Epidermal melanocyte (primary cell): ENCODE measurements at regions not wholly inside any gene's neighbourhood (a gene's known extent, or its start where the extent isn't known, plus 50 kb on each side); places are given as distances from the start of the nearest gene placed in this dataset.
"Not testable (repeated sequence)": the region's sequence is repeated elsewhere in the genome, so short reads cannot be mapped to it uniquely, and the experiment has no call there.

ENCODE experiments used
- DNase-seq: peaks from one replicate; pipeline ENCODE4 v3.0.0; 2011; ENCODE audit warnings: low spot score; ENCODE audit not compliant: insufficient read length

DNA sequence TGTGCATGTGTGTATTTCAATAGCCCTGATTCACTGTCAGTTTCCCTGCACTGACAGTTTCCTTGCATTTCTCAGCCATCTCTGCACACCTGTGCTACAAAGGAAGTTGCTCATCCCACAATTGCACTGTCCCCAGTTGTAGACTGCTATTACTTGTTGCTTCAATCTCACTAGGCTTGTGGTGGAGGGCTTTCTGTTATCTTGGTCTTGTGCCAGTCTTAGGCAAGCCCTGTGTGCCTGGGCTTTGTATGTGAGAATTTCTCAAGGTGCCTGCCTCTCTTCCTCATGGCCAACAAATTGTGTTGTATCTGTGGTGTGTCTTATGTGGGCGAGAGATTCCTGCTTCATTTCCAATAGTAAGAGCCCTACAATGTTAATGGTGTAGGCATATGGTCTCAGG is 467.4 kb downstream of the GRIA2 start:
- DNase-seq, result no peak

DNA sequence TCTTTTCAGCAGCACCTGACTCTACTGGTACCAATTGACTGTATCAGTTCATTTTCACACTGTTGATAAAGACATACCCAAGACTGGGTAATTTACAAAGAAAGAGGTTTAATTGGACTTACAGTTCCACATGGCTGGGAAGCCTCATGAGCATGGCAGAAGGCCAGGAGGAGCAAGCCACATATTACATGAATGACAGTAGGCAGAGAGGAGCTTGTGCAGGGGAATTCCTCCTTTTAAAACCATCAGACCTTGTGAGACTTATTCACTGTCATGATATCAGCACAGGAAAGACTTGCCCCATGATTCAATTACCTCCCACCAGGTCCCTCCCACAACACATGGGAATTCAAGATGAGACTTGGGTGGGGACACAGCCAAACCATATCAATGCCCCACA is 458.8 kb downstream of the GRIA2 start:
- not testable (repeated sequence) for DNase-seq

DNA sequence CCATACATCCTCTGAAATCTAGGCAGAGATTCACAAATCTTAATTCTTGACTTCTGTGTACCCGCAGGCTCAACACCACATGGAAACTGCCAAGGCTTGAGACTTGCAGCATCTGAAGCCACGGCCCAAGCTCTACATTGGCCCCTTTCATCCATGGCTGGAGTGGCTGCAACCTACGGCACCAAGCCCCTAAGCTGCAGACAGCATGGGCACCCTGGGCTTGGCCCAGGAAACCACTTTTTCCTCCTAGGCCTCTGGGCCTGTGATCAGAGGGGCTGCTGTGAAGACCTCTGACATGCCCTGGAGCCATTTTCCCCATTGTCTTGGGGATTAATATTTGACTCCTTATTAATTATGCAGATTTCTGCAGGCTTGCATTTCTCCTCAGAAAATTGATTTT is 457.9 kb downstream of the GRIA2 start:
- DNase-seq, result no peak

DNA sequence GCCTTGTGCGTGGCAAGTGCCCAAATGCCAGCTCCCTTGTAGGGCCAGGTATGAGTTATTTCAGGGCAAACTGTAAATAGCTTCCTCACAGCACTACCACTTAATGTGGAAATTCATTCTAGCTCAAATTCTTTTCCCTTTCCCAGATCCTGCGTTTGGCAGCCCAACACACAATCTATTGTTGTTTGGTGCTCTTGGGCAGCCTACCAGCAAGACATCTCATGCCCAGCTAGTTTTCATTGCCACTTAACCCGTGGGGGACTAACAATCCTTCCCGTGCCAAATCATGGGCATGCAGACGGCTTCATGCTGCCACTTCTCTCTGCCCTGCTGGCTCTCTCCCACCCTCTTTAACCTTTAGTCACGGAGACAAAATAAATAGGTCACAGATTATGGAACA is 454.2 kb downstream of the GRIA2 start:
- no peak for DNase-seq

GRCh38 chr4:157667836-157668235 is 447.3 kb downstream of the GRIA2 start:
- DNase-seq, result no peak

DNA sequence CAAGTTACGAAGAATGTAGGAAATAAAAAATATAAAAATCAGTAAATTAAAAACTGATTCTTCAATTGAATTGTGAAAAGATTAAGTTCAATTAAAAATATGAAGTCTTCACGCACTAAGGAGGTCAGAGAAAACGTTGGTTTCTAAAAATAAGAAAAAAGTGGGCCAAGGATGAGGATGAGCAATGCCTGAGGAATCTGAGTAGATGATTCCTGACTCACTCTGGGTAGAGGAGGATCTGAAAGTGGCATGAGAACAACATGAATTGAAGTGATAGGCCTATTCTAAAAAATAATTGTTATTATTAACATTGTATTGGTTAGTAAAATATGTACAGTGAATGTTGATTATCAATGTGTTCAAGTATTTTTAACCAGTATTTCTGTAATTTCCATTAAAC is 444.2 kb downstream of the GRIA2 start:
- no peak for DNase-seq

- DNase-seq, result peak; percentile 62
Measured at GRCh38 chr4:157655096-157655809, 434.7 kb downstream of the GRIA2 start.

- DNase-seq, result no peak
Measured at GRCh38 chr4:157643257-157643656, 422.7 kb downstream of the GRIA2 start.

GRCh38 chr4:157634057-157634456 is 413.5 kb downstream of the GRIA2 start:
- DNase-seq, result no peak

DNA sequence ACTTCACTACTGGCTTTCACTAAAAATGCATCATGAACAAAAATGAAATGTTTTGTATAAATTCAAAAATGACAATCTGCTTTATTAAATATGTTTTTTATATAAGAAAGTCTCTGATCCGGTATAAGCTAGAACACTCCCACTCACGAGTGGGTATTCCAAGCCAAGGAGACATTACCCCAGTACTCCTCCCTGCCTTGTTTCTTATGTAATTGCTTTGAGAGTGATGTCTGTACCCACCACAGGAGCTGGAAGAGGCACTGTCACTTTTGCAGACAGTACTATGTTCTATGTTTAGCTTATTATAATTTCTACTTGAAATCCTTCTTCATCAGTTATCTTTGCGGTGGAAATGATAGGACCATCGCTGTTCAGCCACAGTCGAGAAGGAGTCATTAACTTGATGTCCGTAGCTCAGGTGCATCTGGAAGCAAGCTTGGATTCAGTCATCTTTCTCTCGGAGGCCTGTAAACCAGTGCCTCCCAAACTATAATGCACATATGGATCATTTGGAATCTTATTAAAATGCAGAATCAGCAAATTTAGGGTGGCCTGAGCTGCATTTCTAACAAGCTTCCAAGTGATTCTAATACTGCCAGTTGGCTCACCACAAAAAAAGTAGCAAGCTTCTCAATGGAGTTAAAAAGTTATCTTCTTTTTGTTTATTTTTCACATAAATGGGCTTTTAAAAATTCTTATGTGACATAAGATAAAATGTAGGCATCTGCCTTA is 396.4 kb downstream of the GRIA2 start:
- no peak for DNase-seq

- no peak for DNase-seq
Measured at GRCh38 chr4:157607996-157608395, 387.5 kb downstream of the GRIA2 start.

GRCh38 chr4:157600583-157600982 is 380.1 kb downstream of the GRIA2 start:
- no peak for DNase-seq

GRCh38 chr4:157591245-157591644 is 370.7 kb downstream of the GRIA2 start:
- DNase-seq, result no peak

- DNase-seq, result no peak
Measured at GRCh38 chr4:157590679-157591078, 370.2 kb downstream of the GRIA2 start.

DNA sequence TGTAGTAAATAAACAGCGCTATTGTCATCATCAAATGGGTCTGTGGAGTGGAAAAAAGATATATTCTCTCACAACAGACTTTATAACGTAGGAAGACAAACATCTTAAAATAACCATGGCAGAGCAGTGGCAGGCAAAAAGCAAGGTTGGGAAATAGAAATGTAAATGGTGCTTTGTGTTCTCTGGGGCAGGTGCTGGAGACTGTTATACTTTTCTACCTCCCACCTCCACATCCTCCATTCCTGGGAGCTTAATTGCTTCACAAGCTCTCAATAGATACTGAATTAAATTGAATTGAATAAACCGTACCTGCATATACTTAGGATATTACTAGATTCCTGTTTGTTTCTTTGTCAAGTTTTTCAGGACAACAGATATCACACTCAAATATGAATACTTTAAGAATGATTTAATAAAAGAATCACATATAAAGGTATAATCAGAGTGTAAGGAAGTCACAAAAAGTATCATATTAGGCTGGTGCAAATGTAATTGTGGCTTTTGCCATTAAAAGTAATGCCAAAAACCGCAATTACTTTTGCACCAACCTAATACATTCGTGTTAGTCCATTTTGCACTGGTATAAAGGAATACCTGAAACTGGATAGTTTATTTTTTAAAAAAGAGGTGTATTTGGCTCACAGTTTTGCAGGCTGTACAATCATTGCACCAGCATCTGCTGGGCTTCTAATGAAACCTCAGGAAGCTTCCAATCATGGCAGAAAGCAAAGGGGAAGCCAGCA is 367.3 kb downstream of the GRIA2 start:
- no peak for DNase-seq

DNA sequence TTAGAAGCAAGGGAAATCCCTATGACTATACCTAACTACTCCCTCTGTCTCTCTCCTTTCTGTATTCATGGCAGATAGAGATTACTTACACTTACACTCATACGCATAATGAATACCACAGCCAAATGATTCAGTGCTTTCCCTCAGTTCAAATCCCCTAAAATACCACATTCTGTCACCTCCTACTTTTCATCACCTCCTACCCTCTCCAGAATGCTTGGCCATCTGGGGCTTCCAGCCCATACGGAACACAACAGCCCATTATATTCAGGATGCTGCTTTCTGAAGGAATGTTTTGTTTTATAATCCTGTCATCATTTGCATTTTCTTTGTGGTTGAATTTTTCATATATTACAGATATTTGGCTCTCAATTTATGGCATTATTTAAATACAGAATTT is 361.6 kb downstream of the GRIA2 start:
- no peak for DNase-seq

- no peak for DNase-seq
Measured at GRCh38 chr4:157576671-157577217, 356.2 kb downstream of the GRIA2 start.

- no peak for DNase-seq
Measured at GRCh38 chr4:157575339-157575738, 354.8 kb downstream of the GRIA2 start.

DNA sequence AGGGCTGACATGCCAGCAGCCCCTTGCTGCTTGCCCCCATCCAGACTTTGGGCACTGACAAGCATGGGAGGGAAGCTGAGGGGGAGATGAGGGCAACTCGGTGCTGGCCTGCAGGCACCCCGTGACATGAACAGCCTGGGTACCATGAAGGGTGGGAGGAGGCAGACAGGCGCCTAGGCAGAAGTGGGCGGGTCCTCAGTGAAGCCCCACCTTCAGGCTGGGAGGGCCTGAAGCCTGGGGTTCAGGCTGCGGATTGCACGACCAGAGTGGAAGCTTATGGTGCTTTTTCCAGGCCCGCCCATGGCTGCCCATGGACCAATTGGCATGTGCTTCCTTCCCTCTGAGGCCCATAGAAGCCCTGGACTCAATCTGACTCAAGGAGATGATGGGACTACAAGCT is 354.1 kb downstream of the GRIA2 start:
- no peak for DNase-seq

GRCh38 chr4:157572951-157573350 is 352.4 kb downstream of the GRIA2 start:
- DNase-seq, result no peak

GRCh38 chr4:157572284-157572683 is 351.8 kb downstream of the GRIA2 start:
- no peak for DNase-seq

GRCh38 chr4:157564771-157565170 is 344.2 kb downstream of the GRIA2 start:
- no peak for DNase-seq
